Loucy (cell line): ENCODE measurements at regions not wholly inside any gene's neighbourhood (a gene's known extent, or its start where the extent isn't known, plus 50 kb on each side); places are given as distances from the start of the nearest gene placed in this dataset.

Experiments
- CTCF ChIP-seq: fragments of 200-600 bp; sonication (generic); conservative IDR thresholded peaks from 2 replicates; pipeline ENCODE4 v1.5.1; 2014; ENCODE audit warnings: mild to moderate bottlenecking, antibody characterized with exemption, low read length
- EZH2phosphoT487 ChIP-seq: fragments of 200-600 bp; IDR thresholded peaks from 2 replicates; pipeline ENCODE4 v1.6.1; 2018; ENCODE audit warnings: antibody characterized with exemption, mild to moderate bottlenecking, moderate library complexity, borderline replicate concordance

GRCh38 chr4:4730249-4730648 lies 129.2 kb upstream of the MSX1 start:
- no peak for TF ChIP-seq CTCF
- no peak for TF ChIP-seq EZH2phosphoT487
